Psoas muscle (tissue), 7 donors: ENCODE measurements at regions not wholly inside any gene's neighbourhood (a gene's known extent, or its start where the extent isn't known, plus 50 kb on each side); places are given as distances from the start of the nearest gene placed in this dataset.

ENCODE experiments used
- ATAC-seq, 4 donors: fragments of 200-7000 bp; cut with Tn5 transposase; one replicate each; pipeline ENCODE4 v1.9.1; 2020; ENCODE audit warnings: moderate library complexity in 3 of 4, mild to moderate bottlenecking in 2 of 4
- DNase-seq, 2 donors: peaks; one replicate each; pipeline ENCODE4 v3.0.0-alpha.2; 2020
- H3K27ac ChIP-seq: fragments of 200-600 bp; one replicate; pipeline ENCODE4 v1.8.0; 2022
- H3K27me3 ChIP-seq, 3 donors: fragments of 200-600 bp in 1 of 3; one replicate each; pipeline versions ENCODE4 v1.6.1 to v1.8.0; 2013 to 2022; ENCODE audit warnings: low read length in 2 of 3, mild to moderate bottlenecking in 2 of 3, moderate library complexity in 1 of 3; ENCODE audit not compliant: insufficient read depth in 3 of 3
- H3K36me3 ChIP-seq, 2 donors: fragments of 200-600 bp in 1 of 2; one replicate each; pipeline versions ENCODE4 v1.6.1 to v1.8.0; 2013 to 2022; ENCODE audit warnings: low read depth in 1 of 2, mild to moderate bottlenecking in 1 of 2, moderate library complexity in 1 of 2; ENCODE audit not compliant: insufficient read depth in 1 of 2
- H3K4me1 ChIP-seq: fragments of 200-600 bp; one replicate; pipeline ENCODE4 v1.8.0; 2022
- H3K4me3 ChIP-seq: fragments of 200-600 bp; one replicate; pipeline ENCODE4 v1.8.0; 2022; ENCODE audit warnings: mild to moderate bottlenecking
- H3K9me3 ChIP-seq: fragments of 200-600 bp; one replicate; pipeline ENCODE4 v1.8.0; 2022
- CTCF ChIP-seq: fragments of 200-600 bp; IDR thresholded peaks from one replicate; pipeline ENCODE4 v1.8.0; 2022; ENCODE audit warnings: antibody characterized with exemption
- WGBS, 3 donors: extraction: QIAGEN DNeasy Blood & Tissue Kit; methylation state at CpG; one replicate each; pipeline versions ENCODE4 v1.1.6 to v1.1.7; 2013; 5-methylcytosine and 5-hydroxymethylcytosine counted together
- intact Hi-C, 2 donors: fragments of 100-400 bp; cut with DNase I; formaldehyde crosslinking; loops; one replicate each; pipeline versions ENCODE4 v1.11.0 to v1.14.2; 2022
- donor health status: healthy with polysubstance abuse.
- donor health status: DM: no; HTN: no; CAD: no; lungs with moderate emphysema.
- donor health status: Bipolar disorder and iron deficiency.
- donor health status: healthy.
- donor health status: DM: yes; HTN: yes; CAD: no.
- donor health status: DM: no; HTN: no; CAD: no.
- donor health status: DM: yes; HTN: yes; CAD: no.

GRCh38 chr4:181524499-181524898 is 718.7 kb upstream of the TENM3 start:
- WGBS, 3 donors, result 44 to 55% (median 52%) methylated on average over 5 of the region's 5 CpGs
- H3K4me1 ChIP-seq, result no peaks in the 10 kb centered on the region
- peaks cover 0 to 4% (median 0%) of the 10 kb centered on the region in 3 donors for H3K27me3 ChIP-seq
- ATAC-seq (no peak), DNase-seq (no peak)
- H3K27ac ChIP-seq, result no peak overlapping the region
- intact Hi-C loops, result no loop called here
- no peak overlapping the region for H3K4me3 ChIP-seq
- no peaks in the 10 kb centered on the region for H3K9me3 ChIP-seq
- no peaks in the 10 kb centered on the region for H3K36me3 ChIP-seq
- TF ChIP-seq CTCF, result no peak

- WGBS, 3 donors, result 37 to 42% (median 41%) methylated on average over 3 of the region's 3 CpGs
- intact Hi-C loops, result loop anchor here in 1 of 2 donors (5.0 kb wide), 1 partner anchor 223 kb away; no protein-coding TSS in a partner anchor
- ATAC-seq, result no peak
These were observed 717.6 kb upstream of the TENM3 start for GRCh38 chr4:181525634-181526033.

GRCh38 chr4:181528570-181529184 is 714.5 kb upstream of the TENM3 start:
- H3K4me1 ChIP-seq, result no peaks in the 10 kb centered on the region
- no peaks in the 10 kb centered on the region for H3K9me3 ChIP-seq
- peak; percentile 84 for TF ChIP-seq CTCF
- DNase-seq (peak; percentile 43 to 71), ATAC-seq (peak; percentile 64 to 81 (median 66))
- no peak overlapping the region for H3K4me3 ChIP-seq
- no peaks in the 10 kb centered on the region for H3K36me3 ChIP-seq
- intact Hi-C loops, result loop anchor here (2.0 to 5.0 kb wide), 3 partner anchors 226 to 386 kb away; no protein-coding TSS in a partner anchor
- H3K27ac ChIP-seq, result no peak overlapping the region
- 6 to 7% (median 6%) methylated on average over 4 of the region's 4 CpGs for WGBS, 3 donors
- H3K27me3 ChIP-seq, result peaks cover 0 to 4% (median 0%) of the 10 kb centered on the region in 3 donors

More at GRCh38 chr4:181525634-181526033, 717.6 kb upstream of the TENM3 start:
- DNase-seq, result no peak
- no peak for TF ChIP-seq CTCF
- H3K27me3 ChIP-seq, result peaks cover 0 to 4% (median 0%) of the 10 kb centered on the region in 3 donors
- H3K9me3 ChIP-seq, result no peaks in the 10 kb centered on the region
- no peak overlapping the region for H3K27ac ChIP-seq
- no peaks in the 10 kb centered on the region for H3K4me1 ChIP-seq
- no peak overlapping the region for H3K4me3 ChIP-seq
- H3K36me3 ChIP-seq, result no peaks in the 10 kb centered on the region

- Histone ChIP-seq H3K27me3 (no peaks in the 10 kb centered on the region), H3K4me3 (no peak overlapping the region), H3K36me3 (no peaks in the 10 kb centered on the region), H3K9me3 (no peaks in the 10 kb centered on the region), H3K27ac (no peak overlapping the region), H3K4me1 (no peaks in the 10 kb centered on the region)
- no peak for TF ChIP-seq CTCF
- 64 to 67% (median 64%) methylated on average over 4 of the region's 4 CpGs for WGBS, 3 donors
- intact Hi-C loops, result loop anchor here (2.0 to 5.0 kb wide), 3 partner anchors 227 to 387 kb away; no protein-coding TSS in a partner anchor
- ATAC-seq, result no peak
- DNase-seq, result no peak
These were observed 713.7 kb upstream of the TENM3 start for GRCh38 chr4:181529537-181529936.
